ENCODE measurements at regions not wholly inside any gene's neighbourhood (a gene's known extent, or its start where the extent isn't known, plus 50 kb on each side); places are given as distances from the start of the nearest gene placed in this dataset.

DNA sequence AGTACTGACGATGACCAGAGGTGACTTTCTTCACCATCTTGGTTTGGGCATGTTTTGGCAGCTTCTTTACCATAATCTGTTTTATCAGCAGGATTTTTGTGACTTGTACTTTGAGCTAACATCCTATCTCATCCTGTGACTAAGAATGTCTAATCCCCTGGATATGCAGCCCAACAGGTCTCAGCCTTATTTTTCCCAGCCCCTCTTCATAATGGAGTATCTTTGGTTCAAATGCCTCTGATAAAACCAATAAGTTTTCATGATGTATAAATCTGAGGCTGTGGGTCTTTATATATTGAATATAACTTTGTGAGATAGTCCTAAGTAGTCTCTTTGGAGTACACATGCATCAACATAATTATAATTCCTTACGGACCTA is 186.9 kb upstream of the WSB1 start (continued):
- TF ChIP-seq MYC (IDR thresholded peaks at IDR 0.05; ENCODE audit: low read depth, low read length) (no peak), MYC (CRISPR knock-in tag; IDR thresholded peaks at IDR 0.05; ENCODE audit: borderline replicate concordance, low read depth) (0 out of 2 replicates have a peak, but pooled peaks have one; percentile 41), NEUROD1 (IDR thresholded peaks at IDR 0.05; ENCODE audit: borderline replicate concordance, low read depth, low read length, partially characterized antibody) (no peak), ZNF175 (CRISPR knock-in tag; IDR thresholded peaks at IDR 0.05; ENCODE audit: low read depth) (0 out of 2 replicates have a peak, but pooled peaks have one; percentile 42), NR2C1 (IDR thresholded peaks at IDR 0.05) (no peak), NR2C1 (tag; IDR thresholded peaks at IDR 0.05) (peak; percentile 72; the same call in 1 of the 2 replicates), ZNF584 (CRISPR knock-in tag; IDR thresholded peaks at IDR 0.05; ENCODE audit: low read depth) (0 out of 2 replicates have a peak, but pooled peaks have one; percentile 47), FOXJ3 (CRISPR knock-in tag; IDR thresholded peaks at IDR 0.05) (no peak), C11orf30 (IDR thresholded peaks at IDR 0.05; ENCODE audit: low read depth) (peak; percentile 23; the same call in 1 of the 2 replicates), ZNF699 (CRISPR knock-in tag; IDR thresholded peaks at IDR 0.05; ENCODE audit: insufficient replicate concordance) (no peak), ZNF12 (CRISPR knock-in tag; IDR thresholded peaks at IDR 0.05) (no peak), ZFP36 (IDR thresholded peaks at IDR 0.05; ENCODE audit: low read depth, low read length, partially characterized antibody) (no peak), ATF1 (CRISPR knock-in tag; IDR thresholded peaks at IDR 0.05) (no peak), ATF1 (tag; IDR thresholded peaks at IDR 0.05) (0 out of 2 replicates have a peak, but pooled peaks have one; percentile 42)
- TF ChIP-seq, protein P1, sequence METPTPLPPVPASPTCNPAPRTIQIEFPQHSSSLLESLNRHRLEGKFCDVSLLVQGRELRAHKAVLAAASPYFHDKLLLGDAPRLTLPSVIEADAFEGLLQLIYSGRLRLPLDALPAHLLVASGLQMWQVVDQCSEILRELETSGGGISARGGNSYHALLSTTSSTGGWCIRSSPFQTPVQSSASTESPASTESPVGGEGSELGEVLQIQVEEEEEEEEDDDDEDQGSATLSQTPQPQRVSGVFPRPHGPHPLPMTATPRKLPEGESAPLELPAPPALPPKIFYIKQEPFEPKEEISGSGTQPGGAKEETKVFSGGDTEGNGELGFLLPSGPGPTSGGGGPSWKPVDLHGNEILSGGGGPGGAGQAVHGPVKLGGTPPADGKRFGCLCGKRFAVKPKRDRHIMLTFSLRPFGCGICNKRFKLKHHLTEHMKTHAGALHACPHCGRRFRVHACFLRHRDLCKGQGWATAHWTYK (CRISPR knock-in tag; IDR thresholded peaks at IDR 0.05) = 0 out of 2 replicates have a peak, but pooled peaks have one; percentile 45
- TF ChIP-seq, protein P2, sequence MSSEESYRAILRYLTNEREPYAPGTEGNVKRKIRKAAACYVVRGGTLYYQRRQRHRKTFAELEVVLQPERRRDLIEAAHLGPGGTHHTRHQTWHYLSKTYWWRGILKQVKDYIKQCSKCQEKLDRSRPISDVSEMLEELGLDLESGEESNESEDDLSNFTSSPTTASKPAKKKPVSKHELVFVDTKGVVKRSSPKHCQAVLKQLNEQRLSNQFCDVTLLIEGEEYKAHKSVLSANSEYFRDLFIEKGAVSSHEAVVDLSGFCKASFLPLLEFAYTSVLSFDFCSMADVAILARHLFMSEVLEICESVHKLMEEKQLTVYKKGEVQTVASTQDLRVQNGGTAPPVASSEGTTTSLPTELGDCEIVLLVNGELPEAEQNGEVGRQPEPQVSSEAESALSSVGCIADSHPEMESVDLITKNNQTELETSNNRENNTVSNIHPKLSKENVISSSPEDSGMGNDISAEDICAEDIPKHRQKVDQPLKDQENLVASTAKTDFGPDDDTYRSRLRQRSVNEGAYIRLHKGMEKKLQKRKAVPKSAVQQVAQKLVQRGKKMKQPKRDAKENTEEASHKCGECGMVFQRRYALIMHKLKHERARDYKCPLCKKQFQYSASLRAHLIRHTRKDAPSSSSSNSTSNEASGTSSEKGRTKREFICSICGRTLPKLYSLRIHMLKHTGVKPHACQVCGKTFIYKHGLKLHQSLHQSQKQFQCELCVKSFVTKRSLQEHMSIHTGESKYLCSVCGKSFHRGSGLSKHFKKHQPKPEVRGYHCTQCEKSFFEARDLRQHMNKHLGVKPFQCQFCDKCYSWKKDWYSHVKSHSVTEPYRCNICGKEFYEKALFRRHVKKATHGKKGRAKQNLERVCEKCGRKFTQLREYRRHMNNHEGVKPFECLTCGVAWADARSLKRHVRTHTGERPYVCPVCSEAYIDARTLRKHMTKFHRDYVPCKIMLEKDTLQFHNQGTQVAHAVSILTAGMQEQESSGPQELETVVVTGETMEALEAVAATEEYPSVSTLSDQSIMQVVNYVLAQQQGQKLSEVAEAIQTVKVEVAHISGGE (CRISPR knock-in tag; IDR thresholded peaks at IDR 0.05) = no peak
- TF ChIP-seq, protein P3, sequence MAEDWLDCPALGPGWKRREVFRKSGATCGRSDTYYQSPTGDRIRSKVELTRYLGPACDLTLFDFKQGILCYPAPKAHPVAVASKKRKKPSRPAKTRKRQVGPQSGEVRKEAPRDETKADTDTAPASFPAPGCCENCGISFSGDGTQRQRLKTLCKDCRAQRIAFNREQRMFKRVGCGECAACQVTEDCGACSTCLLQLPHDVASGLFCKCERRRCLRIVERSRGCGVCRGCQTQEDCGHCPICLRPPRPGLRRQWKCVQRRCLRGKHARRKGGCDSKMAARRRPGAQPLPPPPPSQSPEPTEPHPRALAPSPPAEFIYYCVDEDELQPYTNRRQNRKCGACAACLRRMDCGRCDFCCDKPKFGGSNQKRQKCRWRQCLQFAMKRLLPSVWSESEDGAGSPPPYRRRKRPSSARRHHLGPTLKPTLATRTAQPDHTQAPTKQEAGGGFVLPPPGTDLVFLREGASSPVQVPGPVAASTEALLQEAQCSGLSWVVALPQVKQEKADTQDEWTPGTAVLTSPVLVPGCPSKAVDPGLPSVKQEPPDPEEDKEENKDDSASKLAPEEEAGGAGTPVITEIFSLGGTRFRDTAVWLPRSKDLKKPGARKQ (CRISPR knock-in tag; IDR thresholded peaks at IDR 0.05) = no peak
- TF ChIP-seq, protein P4, sequence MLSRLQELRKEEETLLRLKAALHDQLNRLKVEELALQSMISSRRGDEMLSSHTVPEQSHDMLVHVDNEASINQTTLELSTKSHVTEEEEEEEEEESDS (CRISPR knock-in tag; IDR thresholded peaks at IDR 0.05) = no peak

All from K562 (cell line).